IMR-90 (cell line): ENCODE measurements at regions not wholly inside any gene's neighbourhood (a gene's known extent, or its start where the extent isn't known, plus 50 kb on each side); places are given as distances from the start of the nearest gene placed in this dataset.

Experiments
- ATAC-seq: fragments of 200-7000 bp; cut with Tn5 transposase; 2 replicates; pipeline ENCODE4 v1.9.1; 2020; ENCODE audit warnings: low read depth, mild to moderate bottlenecking, moderate library complexity
- BruUV-seq: library from RNA; stranded (reverse); fragments of 400-500 nt; replicated peaks from 2 replicates; lab custom pipeline; 2021; lab: Mats Ljungman, UMichigan
- CTCF ChIA-PET: fragments of 300-600 bp; formaldehyde crosslinking; extraction: SDS; loops from one replicate; lab custom pipeline; 2021; ENCODE audit warnings: antibody characterized with exemption; lab: Yijun Ruan, JAX
- POLR2A ChIA-PET: fragments of 300-600 bp; sonication (Branson Sonifier 250); formaldehyde crosslinking; loops from one replicate; lab custom pipeline; 2022; ENCODE audit warnings: antibody characterized with exemption; ENCODE audit not compliant: unreplicated experiment; lab: Charles Lee
- DNase-seq: peaks from one replicate; pipeline ENCODE4 v3.0.0; 2013
- H2AFZ ChIP-seq: replicated peaks from 2 replicates; pipeline ENCODE3; 2013; ENCODE audit warnings: low read length, mild to moderate bottlenecking; ENCODE audit not compliant: poor library complexity
- H2AK5ac ChIP-seq: 2 replicates; pipeline ENCODE4 v1.6.1; 2013; ENCODE audit warnings: low read depth, low read length, inconsistent platforms
- H2AK9ac ChIP-seq: replicated peaks from 2 replicates; pipeline ENCODE3; 2013; ENCODE audit warnings: mild to moderate bottlenecking, low read depth, low read length, moderate library complexity; ENCODE audit not compliant: poor library complexity
- H2BK120ac ChIP-seq: 2 replicates; pipeline ENCODE4 v1.6.1; 2013; ENCODE audit warnings: low read depth, low read length, inconsistent platforms
- H2BK15ac ChIP-seq: 3 replicates; pipeline ENCODE4 v1.6.1; 2013; ENCODE audit warnings: low read depth, low read length, inconsistent platforms
- H2BK20ac ChIP-seq: 2 replicates; pipeline ENCODE4 v1.6.1; 2013; ENCODE audit warnings: low read depth, mild to moderate bottlenecking, inconsistent platforms, low read length, moderate library complexity
- H2BK5ac ChIP-seq: 2 replicates; pipeline ENCODE4 v1.6.1; 2013; ENCODE audit warnings: mild to moderate bottlenecking, low read depth, low read length, inconsistent platforms; ENCODE audit not compliant: poor library complexity, severe bottlenecking
- H3K14ac ChIP-seq: replicated peaks from 2 replicates; pipeline ENCODE4 v1.6.1; 2013; ENCODE audit warnings: low read depth, low read length, inconsistent platforms
- H3K18ac ChIP-seq: 2 replicates; pipeline ENCODE4 v1.6.1; 2013; ENCODE audit warnings: low read depth, low read length, control low read depth
- H3K23ac ChIP-seq: 2 replicates; pipeline ENCODE4 v1.6.1; 2013; ENCODE audit warnings: low read depth, low read length, inconsistent platforms
- H3K27ac ChIP-seq: 2 replicates; pipeline ENCODE4 v1.5.1; 2013; ENCODE audit warnings: mild to moderate bottlenecking, control low read depth, low read length; ENCODE audit not compliant: insufficient read depth
- H3K27me3 ChIP-seq: 2 replicates; pipeline ENCODE4 v1.6.1; 2013; ENCODE audit warnings: low read length; ENCODE audit not compliant: control insufficient read depth, insufficient read depth
- H3K36me3 ChIP-seq: 2 replicates; pipeline ENCODE4 v1.6.1; 2013; ENCODE audit warnings: low read length, mixed read lengths; ENCODE audit not compliant: control insufficient read depth, insufficient read depth
- H3K4ac ChIP-seq: 2 replicates; pipeline ENCODE4 v1.6.1; 2013; ENCODE audit warnings: low read depth, low read length, inconsistent platforms
- H3K4me1 ChIP-seq: 2 replicates; pipeline ENCODE4 v1.6.1; 2013; ENCODE audit warnings: low read length, mixed read lengths; ENCODE audit not compliant: control insufficient read depth, insufficient read depth
- H3K4me2 ChIP-seq: 2 replicates; pipeline ENCODE4 v1.6.1; 2013; ENCODE audit warnings: low read depth, mild to moderate bottlenecking, control low read depth, low read length, moderate library complexity
- H3K4me3 ChIP-seq: 2 replicates; pipeline ENCODE4 v1.5.1; 2013; ENCODE audit warnings: low read depth, mild to moderate bottlenecking, control low read depth, low read length, moderate library complexity; ENCODE audit not compliant: insufficient read depth
- H3K56ac ChIP-seq: 2 replicates; pipeline ENCODE4 v1.6.1; 2013; ENCODE audit warnings: low read length, inconsistent platforms; ENCODE audit not compliant: insufficient read depth; ENCODE audit errors: extremely low read depth
- H3K79me1 ChIP-seq, 2 experiments: 2 replicates each; pipeline ENCODE4 v1.6.1; 2013; ENCODE audit warnings: low read length in 2 of 2, inconsistent platforms in 1 of 2, low read depth in 1 of 2
- H3K9ac ChIP-seq: 2 replicates; pipeline ENCODE4 v1.6.1; 2013; ENCODE audit warnings: low read depth, low read length, control low read depth
- H3K9me1 ChIP-seq: 2 replicates; pipeline ENCODE4 v1.6.1; 2013; ENCODE audit warnings: low read length, inconsistent platforms; ENCODE audit not compliant: insufficient read depth
- H3K9me3 ChIP-seq: 2 replicates; pipeline ENCODE4 v1.6.1; 2013; ENCODE audit warnings: low read length; ENCODE audit not compliant: control insufficient read depth, insufficient read depth
- H4K20me1 ChIP-seq: 2 replicates; pipeline ENCODE4 v1.6.1; 2013; ENCODE audit warnings: low read length, inconsistent platforms; ENCODE audit not compliant: insufficient read depth
- H4K5ac ChIP-seq: 2 replicates; pipeline ENCODE4 v1.6.1; 2013; ENCODE audit warnings: mild to moderate bottlenecking, low read depth, low read length, control low read depth
- H4K8ac ChIP-seq, 2 experiments: 2 replicates each; pipeline ENCODE4 v1.6.1; 2013; ENCODE audit warnings: low read depth in 2 of 2, low read length in 2 of 2, control low read depth in 1 of 2, inconsistent platforms in 1 of 2
- H4K91ac ChIP-seq: 2 replicates; pipeline ENCODE4 v1.6.1; 2013; ENCODE audit warnings: low read depth, low read length, inconsistent platforms; ENCODE audit not compliant: insufficient read depth
- BHLHE40 ChIP-seq: fragments of 150-350 bp; IDR thresholded peaks from 2 replicates; pipeline ENCODE4 v1.6.1; 2016; ENCODE audit warnings: mild to moderate bottlenecking, low read depth, low read length
- CEBPB ChIP-seq: IDR thresholded peaks from 2 replicates; pipeline ENCODE4 v1.6.1; 2012; ENCODE audit warnings: low read depth, low read length, improper control_type of control experiment
- CHD1 ChIP-seq: IDR thresholded peaks from 2 replicates; pipeline ENCODE4 v1.6.1; 2012; ENCODE audit warnings: low read depth, low read length, improper control_type of control experiment
- FOS ChIP-seq: fragments of 150-350 bp; IDR thresholded peaks from 2 replicates; pipeline ENCODE4 v1.6.1; 2016; ENCODE audit warnings: low read depth, low read length
- MAFK ChIP-seq: IDR thresholded peaks from 2 replicates; pipeline ENCODE4 v1.6.1; 2012; ENCODE audit warnings: low read depth, low read length, improper control_type of control experiment
- MAZ ChIP-seq: IDR thresholded peaks from 2 replicates; pipeline ENCODE4 v1.6.1; 2012; ENCODE audit warnings: low read depth, mild to moderate bottlenecking, low read length, improper control_type of control experiment, moderate library complexity, borderline replicate concordance
- MXI1 ChIP-seq: IDR thresholded peaks from 2 replicates; pipeline ENCODE4 v1.6.1; 2012; ENCODE audit warnings: low read depth, mild to moderate bottlenecking, low read length, moderate library complexity, borderline replicate concordance
- POLR2A ChIP-seq: IDR thresholded peaks from 2 replicates; pipeline ENCODE4 v1.6.1; 2012; ENCODE audit warnings: mild to moderate bottlenecking, low read depth, low read length
- RAD21 ChIP-seq: IDR thresholded peaks from 2 replicates; pipeline ENCODE4 v1.6.1; 2012; ENCODE audit warnings: low read length, improper control_type of control experiment
- RCOR1 ChIP-seq: IDR thresholded peaks from 2 replicates; pipeline ENCODE4 v1.6.1; 2012; ENCODE audit warnings: mild to moderate bottlenecking, low read length, improper control_type of control experiment; ENCODE audit not compliant: insufficient replicate concordance
- RFX5 ChIP-seq: IDR thresholded peaks from 2 replicates; pipeline ENCODE4 v1.8.0; 2012; ENCODE audit warnings: low read depth, mild to moderate bottlenecking, low read length, moderate library complexity
- SMC3 ChIP-seq: fragments of 150-350 bp; IDR thresholded peaks from 2 replicates; pipeline ENCODE4 v1.6.1; 2016; ENCODE audit warnings: low read depth, mild to moderate bottlenecking, antibody characterized with exemption, low read length, moderate library complexity
- WGBS, 2 experiments: methylation state at CpG; one replicate each; pipeline versions ENCODE4 v1.1.5 to v1.1.7; 2013; ENCODE audit warnings: missing lambda C conversion rate in 2 of 2; ENCODE audit not compliant: insufficient read length in 1 of 2; ENCODE audit errors: extremely low coverage in 2 of 2; 5-methylcytosine and 5-hydroxymethylcytosine counted together
- dilution Hi-C: fragments of 300-500 bp; cut with HindIII; formaldehyde crosslinking; loops from one replicate; pipeline ENCODE4 v1.14.3; 2018; ENCODE audit warnings: low sequenced_read_pairs; ENCODE audit not compliant: unreplicated experiment
- in situ Hi-C: fragments of 300-500 bp; cut with MboI; formaldehyde crosslinking; loops from 3 replicates; pipeline ENCODE4 v1.14.3; 2019; ENCODE audit warnings: low sequenced_read_pairs, inconsistent platforms, mixed read lengths
- intact Hi-C: fragments of 100-400 bp; cut with micrococcal nuclease; formaldehyde crosslinking; loops from 2 replicates; pipeline ENCODE4 v1.10.0; 2022
- TF ChIP-seq, protein P1 (sequence below): fragments of 150-350 bp; IDR thresholded peaks from 2 replicates; pipeline ENCODE4 v1.6.1; 2017; ENCODE audit warnings: mild to moderate bottlenecking, antibody characterized with exemption, low read length, low read depth
- TF ChIP-seq, protein P2 (sequence below): fragments of 150-350 bp; IDR thresholded peaks from 2 replicates; pipeline ENCODE4 v1.6.1; 2016; ENCODE audit warnings: low read depth, mild to moderate bottlenecking, low read length, moderate library complexity, borderline replicate concordance
- TF ChIP-seq, protein P3 (sequence below): conservative IDR thresholded peaks from 2 replicates; pipeline ENCODE4 v1.5.1; 2012; ENCODE audit warnings: mild to moderate bottlenecking, low read depth, low read length, improper control_type of control experiment

DNA sequence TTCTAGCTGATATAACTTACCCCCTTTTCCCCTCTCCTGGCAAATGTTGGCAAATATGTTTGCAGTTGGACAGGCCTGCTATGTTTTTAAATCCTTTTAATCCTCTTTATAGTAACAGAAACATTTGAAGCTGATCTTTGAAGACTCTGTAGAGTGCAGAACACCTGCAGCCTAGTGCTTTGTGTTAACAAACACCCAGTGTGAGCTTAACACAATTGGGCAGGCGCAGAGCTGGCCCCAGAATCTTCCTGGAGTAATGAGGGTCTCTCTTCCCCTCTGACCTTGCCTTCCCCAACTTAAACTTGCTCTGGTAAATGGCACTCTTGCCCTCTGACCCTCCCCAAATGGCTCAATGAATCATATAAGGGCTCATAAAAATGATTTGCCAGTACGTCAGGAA, 247.9 kb upstream of the LYPLAL1 start:
- Histone ChIP-seq H3K9ac (no peak overlapping the region), H3K79me1 (no peaks in the 10 kb centered on the region), H3K27ac (no peak overlapping the region), H3K56ac (no peak overlapping the region), H3K14ac (no peak overlapping the region), H2BK120ac (no peak overlapping the region), H4K5ac (no peak overlapping the region), H4K91ac (no peak overlapping the region), H3K27me3 (no peaks in the 10 kb centered on the region), H2BK15ac (no peak overlapping the region), H2BK5ac (no peak overlapping the region), H2BK20ac (no peak overlapping the region), H4K20me1 (no peaks in the 10 kb centered on the region), H2AK5ac (no peak overlapping the region), H2AK9ac (no peak overlapping the region), H3K9me3 (no peaks in the 10 kb centered on the region), H3K4me2 (no peak overlapping the region), H3K36me3 (no peaks in the 10 kb centered on the region), H4K8ac (no peak overlapping the region), H3K4me1 (no peaks in the 10 kb centered on the region), H3K4me3 (no peak overlapping the region), H3K18ac (no peak overlapping the region), H2AFZ (no peak overlapping the region), H3K9me1 (no peaks in the 10 kb centered on the region), H3K4ac (no peak overlapping the region), H3K23ac (no peak overlapping the region)
- TF ChIP-seq FOS (no peak), BHLHE40 (no peak), RAD21 (no peak), POLR2A (no peak), SMC3 (no peak), MAZ (no peak), RCOR1 (no peak), RFX5 (no peak), CHD1 (no peak), MAFK (no peak), CEBPB (no peak), MXI1 (no peak)
- TF ChIP-seq, protein P1, sequence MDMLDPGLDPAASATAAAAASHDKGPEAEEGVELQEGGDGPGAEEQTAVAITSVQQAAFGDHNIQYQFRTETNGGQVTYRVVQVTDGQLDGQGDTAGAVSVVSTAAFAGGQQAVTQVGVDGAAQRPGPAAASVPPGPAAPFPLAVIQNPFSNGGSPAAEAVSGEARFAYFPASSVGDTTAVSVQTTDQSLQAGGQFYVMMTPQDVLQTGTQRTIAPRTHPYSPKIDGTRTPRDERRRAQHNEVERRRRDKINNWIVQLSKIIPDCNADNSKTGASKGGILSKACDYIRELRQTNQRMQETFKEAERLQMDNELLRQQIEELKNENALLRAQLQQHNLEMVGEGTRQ, result no peak
- TF ChIP-seq, protein P2, sequence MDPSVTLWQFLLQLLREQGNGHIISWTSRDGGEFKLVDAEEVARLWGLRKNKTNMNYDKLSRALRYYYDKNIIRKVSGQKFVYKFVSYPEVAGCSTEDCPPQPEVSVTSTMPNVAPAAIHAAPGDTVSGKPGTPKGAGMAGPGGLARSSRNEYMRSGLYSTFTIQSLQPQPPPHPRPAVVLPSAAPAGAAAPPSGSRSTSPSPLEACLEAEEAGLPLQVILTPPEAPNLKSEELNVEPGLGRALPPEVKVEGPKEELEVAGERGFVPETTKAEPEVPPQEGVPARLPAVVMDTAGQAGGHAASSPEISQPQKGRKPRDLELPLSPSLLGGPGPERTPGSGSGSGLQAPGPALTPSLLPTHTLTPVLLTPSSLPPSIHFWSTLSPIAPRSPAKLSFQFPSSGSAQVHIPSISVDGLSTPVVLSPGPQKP, result no peak
- TF ChIP-seq, protein P3, sequence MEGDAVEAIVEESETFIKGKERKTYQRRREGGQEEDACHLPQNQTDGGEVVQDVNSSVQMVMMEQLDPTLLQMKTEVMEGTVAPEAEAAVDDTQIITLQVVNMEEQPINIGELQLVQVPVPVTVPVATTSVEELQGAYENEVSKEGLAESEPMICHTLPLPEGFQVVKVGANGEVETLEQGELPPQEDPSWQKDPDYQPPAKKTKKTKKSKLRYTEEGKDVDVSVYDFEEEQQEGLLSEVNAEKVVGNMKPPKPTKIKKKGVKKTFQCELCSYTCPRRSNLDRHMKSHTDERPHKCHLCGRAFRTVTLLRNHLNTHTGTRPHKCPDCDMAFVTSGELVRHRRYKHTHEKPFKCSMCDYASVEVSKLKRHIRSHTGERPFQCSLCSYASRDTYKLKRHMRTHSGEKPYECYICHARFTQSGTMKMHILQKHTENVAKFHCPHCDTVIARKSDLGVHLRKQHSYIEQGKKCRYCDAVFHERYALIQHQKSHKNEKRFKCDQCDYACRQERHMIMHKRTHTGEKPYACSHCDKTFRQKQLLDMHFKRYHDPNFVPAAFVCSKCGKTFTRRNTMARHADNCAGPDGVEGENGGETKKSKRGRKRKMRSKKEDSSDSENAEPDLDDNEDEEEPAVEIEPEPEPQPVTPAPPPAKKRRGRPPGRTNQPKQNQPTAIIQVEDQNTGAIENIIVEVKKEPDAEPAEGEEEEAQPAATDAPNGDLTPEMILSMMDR, result no peak
- no peak for ATAC-seq
- BruUV-seq, result no TSS peak
- no CpG with 5 or more reads among the region's 2 CpGs for WGBS, 2 experiments
- dilution Hi-C loops (no loop called here), intact Hi-C loops (no loop called here), in situ Hi-C loops (no loop called here)
- ChIA-PET POLR2A (no interaction called here), CTCF (interaction anchor here (0.6 kb wide), 2 partner anchors 8 to 501 kb away, joined by 3 to 7 read pairs; no protein-coding TSS in a partner anchor)
- DNase-seq, result no peak
